ENCODE measurements at regions not wholly inside any gene's neighbourhood (a gene's known extent, or its start where the extent isn't known, plus 50 kb on each side); places are given as distances from the start of the nearest gene placed in this dataset.
"Not testable (repeated sequence)": the region's sequence is repeated elsewhere in the genome, so short reads cannot be mapped to it uniquely, and the experiment has no call there.

DNA sequence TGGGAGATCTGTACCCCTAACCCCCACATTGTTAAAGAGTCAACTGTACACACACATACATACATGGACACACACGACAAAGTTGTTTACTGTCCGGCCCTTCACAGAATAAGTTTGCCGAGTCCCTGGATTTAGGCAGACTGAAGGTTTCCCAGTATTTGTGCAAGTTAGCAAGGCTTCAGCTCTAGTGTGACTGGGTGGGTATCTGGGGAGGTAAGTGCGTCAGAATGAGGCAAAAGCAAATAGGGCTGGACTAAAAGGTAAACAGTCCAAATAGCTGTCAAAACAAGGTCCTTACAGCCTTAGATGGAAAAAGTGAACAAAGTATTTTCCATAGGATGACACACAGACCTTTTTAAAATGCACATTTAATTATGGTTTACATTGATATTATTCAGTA, 228.4 kb upstream of the UFM1 start:
- H3K4me3 Mint-ChIP-seq: no peak overlapping the region
- DNase-seq (ENCODE audit: low spot score in 2 of 2) (no peak), ATAC-seq (replicated peaks; ENCODE audit: extremely low read depth, poor library complexity, severe bottlenecking) (no peak)
- peaks cover 17% of the 10 kb centered on the region for H3K9me3 Mint-ChIP-seq
- no peaks in the 10 kb centered on the region for H3K4me1 Mint-ChIP-seq
- H3K27ac Mint-ChIP-seq (ENCODE audit: low read depth): no peak overlapping the region
- no peaks in the 10 kb centered on the region for H3K36me3 Mint-ChIP-seq (ENCODE audit: insufficient read depth)
- H3K27me3 Mint-ChIP-seq: no peaks in the 10 kb centered on the region

DNA sequence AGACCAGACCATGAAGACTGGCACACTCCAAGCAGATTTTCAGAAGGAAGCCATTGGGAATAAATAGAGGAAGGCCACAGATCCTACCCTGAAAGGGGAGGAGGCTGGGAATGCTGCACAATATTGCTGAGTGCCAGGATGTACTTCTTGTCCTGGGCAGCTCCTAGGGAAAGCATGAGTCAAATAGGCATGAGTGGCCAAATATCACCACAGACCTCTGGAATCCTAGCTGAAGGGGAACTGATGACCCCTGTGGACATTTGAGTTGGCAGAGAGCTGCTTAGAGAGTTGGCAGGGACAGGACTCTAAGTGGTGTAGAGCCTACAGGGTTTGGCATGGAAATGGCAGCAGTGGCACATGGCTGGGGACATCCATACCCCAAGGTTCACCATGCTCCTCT, 234.3 kb upstream of the TRPC4 start:
- DNase-seq (ENCODE audit: low spot score in 2 of 2) (no peak), ATAC-seq (replicated peaks; ENCODE audit: extremely low read depth, poor library complexity, severe bottlenecking) (no peak)
- H3K27me3 Mint-ChIP-seq: no peaks in the 10 kb centered on the region
- peaks cover 29% of the 10 kb centered on the region for H3K9me3 Mint-ChIP-seq
- no peaks in the 10 kb centered on the region for H3K4me1 Mint-ChIP-seq
- no peak overlapping the region for H3K27ac Mint-ChIP-seq (ENCODE audit: low read depth)
- no peak overlapping the region for H3K4me3 Mint-ChIP-seq
- no peaks in the 10 kb centered on the region for H3K36me3 Mint-ChIP-seq (ENCODE audit: insufficient read depth)

GRCh38 chr13:38099751-38100150, 230.2 kb upstream of the TRPC4 start:
- Mint-ChIP-seq H3K4me1 (no peaks in the 10 kb centered on the region), H3K27ac (ENCODE audit: low read depth) (no peak overlapping the region), H3K36me3 (ENCODE audit: insufficient read depth) (no peaks in the 10 kb centered on the region), H3K4me3 (no peak overlapping the region), H3K9me3 (peaks cover 20% of the 10 kb centered on the region), H3K27me3 (no peaks in the 10 kb centered on the region)
- DNase-seq (ENCODE audit: low spot score in 2 of 2): no peak
- ATAC-seq (replicated peaks; ENCODE audit: extremely low read depth, poor library complexity, severe bottlenecking): no peak

DNA sequence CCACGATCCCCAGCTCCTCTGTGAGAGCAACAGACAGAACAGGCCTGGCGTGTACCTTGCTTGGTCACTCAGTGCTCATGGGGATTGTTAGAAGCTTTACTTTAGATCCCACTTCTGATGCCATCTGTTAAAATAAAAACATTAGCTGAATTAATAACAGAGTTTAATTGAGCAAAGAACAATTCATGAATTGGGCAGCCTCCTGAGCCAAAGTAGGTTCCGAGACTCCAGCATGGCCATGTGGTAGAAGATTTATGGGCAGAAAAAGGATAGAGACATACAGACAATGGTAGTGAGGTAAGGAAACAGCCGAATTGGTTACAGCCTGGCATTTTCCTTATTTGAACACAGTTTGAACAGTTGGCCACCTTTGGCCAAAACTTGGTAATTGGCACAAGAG, 223.9 kb upstream of the TRPC4 start:
- Mint-ChIP-seq H3K27ac (ENCODE audit: low read depth) (no peak overlapping the region), H3K36me3 (ENCODE audit: insufficient read depth) (no peaks in the 10 kb centered on the region), H3K4me1 (no peaks in the 10 kb centered on the region), H3K27me3 (no peaks in the 10 kb centered on the region), H3K9me3 (peaks cover 30% of the 10 kb centered on the region), H3K4me3 (no peak overlapping the region)
- DNase-seq (ENCODE audit: low spot score in 2 of 2): no peak
- ATAC-seq (replicated peaks; ENCODE audit: extremely low read depth, poor library complexity, severe bottlenecking): no peak

- H3K27ac Mint-ChIP-seq (ENCODE audit: low read depth): no peak overlapping the region
- peaks cover 19% of the 10 kb centered on the region for H3K9me3 Mint-ChIP-seq
- no peaks in the 10 kb centered on the region for H3K4me1 Mint-ChIP-seq
- no peak for ATAC-seq (replicated peaks; ENCODE audit: extremely low read depth, poor library complexity, severe bottlenecking)
- H3K27me3 Mint-ChIP-seq: no peaks in the 10 kb centered on the region
- H3K36me3 Mint-ChIP-seq (ENCODE audit: insufficient read depth): no peaks in the 10 kb centered on the region
- H3K4me3 Mint-ChIP-seq: no peak overlapping the region
- DNase-seq (ENCODE audit: low spot score in 2 of 2): no peak
Measured at GRCh38 chr13:38090913-38091312, 221.3 kb upstream of the TRPC4 start.

DNA sequence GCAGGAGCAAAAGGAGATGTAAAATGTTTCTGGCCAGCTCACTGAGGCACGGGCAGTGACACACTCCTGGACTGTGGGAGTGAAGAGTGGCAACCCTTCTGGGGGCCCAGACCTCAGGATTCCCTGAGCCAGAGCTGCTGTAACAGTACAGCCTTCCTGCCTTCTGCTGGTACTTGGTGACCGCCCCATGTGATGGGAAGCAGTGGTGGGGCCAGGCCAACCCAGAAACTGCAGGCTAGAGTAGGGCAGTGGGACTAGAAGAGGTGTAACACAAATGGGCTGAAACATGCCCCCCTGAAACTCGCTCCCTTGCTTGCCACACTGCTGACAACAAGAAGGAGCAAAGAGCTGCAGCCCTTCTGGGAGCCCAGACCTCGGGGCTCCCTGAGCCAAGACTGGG, 217.1 kb upstream of the TRPC4 start:
- H3K4me3 Mint-ChIP-seq: no peak overlapping the region
- H3K27me3 Mint-ChIP-seq: no peaks in the 10 kb centered on the region
- ATAC-seq (replicated peaks; ENCODE audit: extremely low read depth, poor library complexity, severe bottlenecking) (no peak), DNase-seq (ENCODE audit: low spot score in 2 of 2) (no peak)
- no peaks in the 10 kb centered on the region for H3K36me3 Mint-ChIP-seq (ENCODE audit: insufficient read depth)
- no peak overlapping the region for H3K27ac Mint-ChIP-seq (ENCODE audit: low read depth)
- H3K4me1 Mint-ChIP-seq: no peaks in the 10 kb centered on the region
- H3K9me3 Mint-ChIP-seq: peaks cover 24% of the 10 kb centered on the region

DNA sequence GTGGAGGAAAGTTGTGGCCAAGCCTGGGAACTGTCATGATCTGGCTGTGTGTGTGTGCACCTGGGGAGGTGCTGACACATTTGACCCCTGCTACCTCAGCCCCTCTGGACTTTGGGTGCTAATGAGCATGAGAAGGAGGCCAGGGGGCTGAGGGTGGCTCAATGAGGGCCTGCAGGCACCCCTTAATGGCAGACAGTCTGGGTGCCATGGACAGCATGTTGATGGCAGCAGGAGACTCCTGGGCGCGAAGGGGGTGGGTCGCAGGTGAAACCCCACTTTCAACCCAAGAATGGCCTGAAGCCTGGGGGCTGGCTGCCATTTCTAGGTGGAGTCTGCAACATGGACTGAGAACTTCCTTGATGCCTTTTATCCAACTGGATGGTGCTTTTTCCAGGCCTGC, 216.4 kb upstream of the TRPC4 start:
- H3K4me1 Mint-ChIP-seq: no peaks in the 10 kb centered on the region
- no peak overlapping the region for H3K4me3 Mint-ChIP-seq
- DNase-seq (ENCODE audit: low spot score in 2 of 2) (no peak), ATAC-seq (replicated peaks; ENCODE audit: extremely low read depth, poor library complexity, severe bottlenecking) (no peak)
- no peak overlapping the region for H3K27ac Mint-ChIP-seq (ENCODE audit: low read depth)
- H3K27me3 Mint-ChIP-seq: no peaks in the 10 kb centered on the region
- peaks cover 31% of the 10 kb centered on the region for H3K9me3 Mint-ChIP-seq
- H3K36me3 Mint-ChIP-seq (ENCODE audit: insufficient read depth): no peaks in the 10 kb centered on the region

DNA sequence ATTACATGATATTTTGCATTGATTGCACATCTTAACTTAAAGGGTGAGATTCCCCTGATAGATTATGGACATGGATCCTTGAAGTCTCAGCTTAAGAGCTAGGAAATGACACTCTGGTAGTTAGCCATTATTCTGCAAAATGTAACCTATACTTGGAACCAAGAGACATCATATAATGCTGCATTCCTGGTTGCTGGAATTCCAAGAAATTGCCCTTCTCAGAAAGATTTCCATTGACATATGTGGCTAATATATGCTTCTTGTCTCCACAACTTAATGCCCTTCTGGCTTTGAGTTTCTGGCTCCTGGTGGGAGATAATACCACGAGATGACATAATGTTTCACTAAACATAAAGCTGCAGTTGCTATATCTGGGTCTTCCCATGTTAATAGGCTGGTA, 204.4 kb upstream of the TRPC4 start:
- DNase-seq (ENCODE audit: low spot score in 2 of 2) (no peak), ATAC-seq (replicated peaks; ENCODE audit: extremely low read depth, poor library complexity, severe bottlenecking) (no peak)
- peaks cover 27% of the 10 kb centered on the region for H3K9me3 Mint-ChIP-seq
- no peaks in the 10 kb centered on the region for H3K4me1 Mint-ChIP-seq
- no peaks in the 10 kb centered on the region for H3K27me3 Mint-ChIP-seq
- H3K36me3 Mint-ChIP-seq (ENCODE audit: insufficient read depth): no peaks in the 10 kb centered on the region
- no peak overlapping the region for H3K4me3 Mint-ChIP-seq
- no peak overlapping the region for H3K27ac Mint-ChIP-seq (ENCODE audit: low read depth)

- no peaks in the 10 kb centered on the region for H3K4me1 Mint-ChIP-seq
- DNase-seq (ENCODE audit: low spot score in 2 of 2) (no peak), ATAC-seq (replicated peaks; ENCODE audit: extremely low read depth, poor library complexity, severe bottlenecking) (no peak)
- no peaks in the 10 kb centered on the region for H3K27me3 Mint-ChIP-seq
- no peak overlapping the region for H3K27ac Mint-ChIP-seq (ENCODE audit: low read depth)
- no peaks in the 10 kb centered on the region for H3K36me3 Mint-ChIP-seq (ENCODE audit: insufficient read depth)
- H3K9me3 Mint-ChIP-seq: peaks cover 23% of the 10 kb centered on the region
- no peak overlapping the region for H3K4me3 Mint-ChIP-seq
Measured at GRCh38 chr13:38072696-38073095, 203.1 kb upstream of the TRPC4 start.

- not testable (repeated sequence) for H3K27me3 Mint-ChIP-seq; H3K27ac Mint-ChIP-seq (ENCODE audit: low read depth); ATAC-seq (replicated peaks; ENCODE audit: extremely low read depth, poor library complexity, severe bottlenecking); DNase-seq (ENCODE audit: low spot score in 2 of 2); H3K36me3 Mint-ChIP-seq (ENCODE audit: insufficient read depth); H3K4me3 Mint-ChIP-seq; H3K4me1 Mint-ChIP-seq
- H3K9me3 Mint-ChIP-seq: peaks cover 25% of the 10 kb centered on the region
Measured at GRCh38 chr13:38071340-38071739, 201.8 kb upstream of the TRPC4 start.

DNA sequence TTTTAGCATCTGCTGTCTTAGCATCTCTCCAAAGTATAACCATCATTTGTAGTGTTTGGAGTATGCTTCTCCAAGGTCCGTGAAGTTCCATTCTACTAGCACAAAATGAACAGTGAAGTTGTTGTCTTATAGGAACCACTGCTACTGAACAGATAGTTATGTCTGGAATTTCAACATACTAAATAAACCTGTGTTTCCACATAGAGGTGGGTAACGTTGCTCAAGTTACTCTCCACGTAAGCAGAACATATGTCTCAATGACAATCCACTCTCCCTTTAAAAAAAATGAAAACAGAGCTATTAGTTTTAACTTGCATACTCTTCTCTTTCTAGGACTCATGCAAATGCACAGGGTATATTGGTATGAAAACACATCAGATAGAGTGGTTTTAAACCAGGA, 184.3 kb upstream of the TRPC4 start:
- H3K36me3 Mint-ChIP-seq (ENCODE audit: insufficient read depth): no peaks in the 10 kb centered on the region
- no peak overlapping the region for H3K4me3 Mint-ChIP-seq
- H3K27ac Mint-ChIP-seq (ENCODE audit: low read depth): no peak overlapping the region
- DNase-seq (ENCODE audit: low spot score in 2 of 2) (no peak), ATAC-seq (replicated peaks; ENCODE audit: extremely low read depth, poor library complexity, severe bottlenecking) (no peak)
- peaks cover 12% of the 10 kb centered on the region for H3K9me3 Mint-ChIP-seq
- no peaks in the 10 kb centered on the region for H3K4me1 Mint-ChIP-seq
- H3K27me3 Mint-ChIP-seq: no peaks in the 10 kb centered on the region

- Mint-ChIP-seq H3K9me3 (peaks cover 37% of the 10 kb centered on the region), H3K27ac (ENCODE audit: low read depth) (no peak overlapping the region), H3K4me3 (no peak overlapping the region), H3K36me3 (ENCODE audit: insufficient read depth) (no peaks in the 10 kb centered on the region), H3K27me3 (no peaks in the 10 kb centered on the region), H3K4me1 (no peaks in the 10 kb centered on the region)
- no peak for DNase-seq (ENCODE audit: low spot score in 2 of 2)
- ATAC-seq (replicated peaks; ENCODE audit: extremely low read depth, poor library complexity, severe bottlenecking): no peak
Measured at GRCh38 chr13:38046049-38046376, 176.4 kb upstream of the TRPC4 start.

GRCh38 chr13:38045278-38046048, 175.9 kb upstream of the TRPC4 start:
- no peaks in the 10 kb centered on the region for H3K36me3 Mint-ChIP-seq (ENCODE audit: insufficient read depth)
- DNase-seq (ENCODE audit: low spot score in 2 of 2) (no peak), ATAC-seq (replicated peaks; ENCODE audit: extremely low read depth, poor library complexity, severe bottlenecking) (no peak)
- H3K9me3 Mint-ChIP-seq: peaks cover 31% of the 10 kb centered on the region
- H3K27me3 Mint-ChIP-seq: no peaks in the 10 kb centered on the region
- H3K4me3 Mint-ChIP-seq: no peak overlapping the region
- H3K27ac Mint-ChIP-seq (ENCODE audit: low read depth): no peak overlapping the region
- no peaks in the 10 kb centered on the region for H3K4me1 Mint-ChIP-seq

DNA sequence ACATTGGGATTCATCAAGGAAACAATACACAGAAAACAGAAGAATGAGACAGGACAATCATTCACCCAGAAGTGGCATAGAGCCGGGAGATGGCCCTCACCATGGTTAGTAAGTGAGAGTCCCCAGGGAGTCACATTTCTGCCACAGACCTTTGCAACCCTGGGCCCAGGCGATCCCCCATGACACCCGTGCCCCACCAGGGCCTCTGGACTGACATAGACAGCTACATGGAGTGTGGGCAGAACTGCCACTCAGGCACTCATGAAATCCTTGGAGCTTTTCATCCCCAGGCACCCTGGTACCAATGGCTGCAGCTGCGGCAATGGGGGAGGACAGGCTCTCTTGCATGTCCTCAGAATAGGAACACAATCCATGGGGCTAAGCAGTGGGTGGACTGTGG, 174.5 kb upstream of the TRPC4 start:
- Mint-ChIP-seq H3K36me3 (ENCODE audit: insufficient read depth) (no peaks in the 10 kb centered on the region), H3K9me3 (peaks cover 30% of the 10 kb centered on the region)

More for the DNA sequence above, 174.5 kb upstream of the TRPC4 start:
- DNase-seq (ENCODE audit: low spot score in 2 of 2): no peak
- no peaks in the 10 kb centered on the region for H3K4me1 Mint-ChIP-seq
- no peak for ATAC-seq (replicated peaks; ENCODE audit: extremely low read depth, poor library complexity, severe bottlenecking)
- no peak overlapping the region for H3K4me3 Mint-ChIP-seq
- no peaks in the 10 kb centered on the region for H3K27me3 Mint-ChIP-seq
- H3K27ac Mint-ChIP-seq (ENCODE audit: low read depth): no peak overlapping the region
